HEK293 (cell line): ENCODE measurements at regions not wholly inside any gene's neighbourhood (a gene's known extent, or its start where the extent isn't known, plus 50 kb on each side); places are given as distances from the start of the nearest gene placed in this dataset.

ENCODE experiments used
- KLF16 ChIP-seq: fragments of 450-650 bp; formaldehyde crosslinking; IDR thresholded peaks from 2 replicates; pipeline ENCODE4 v1.5.1; 2017; ENCODE audit warnings: missing biosample characterization, missing genetic modification characterization
- ZNF777 ChIP-seq: fragments of 450-650 bp; formaldehyde crosslinking; IDR thresholded peaks from 2 replicates; pipeline ENCODE4 v1.5.1; 2017; ENCODE audit warnings: missing biosample characterization, missing genetic modification characterization, borderline replicate concordance
- TF ChIP-seq, protein P1 (sequence below): fragments of 450-650 bp; formaldehyde crosslinking; IDR thresholded peaks from 2 replicates; pipeline ENCODE4 v1.5.1; 2016; ENCODE audit warnings: missing biosample characterization, missing genetic modification characterization

DNA sequence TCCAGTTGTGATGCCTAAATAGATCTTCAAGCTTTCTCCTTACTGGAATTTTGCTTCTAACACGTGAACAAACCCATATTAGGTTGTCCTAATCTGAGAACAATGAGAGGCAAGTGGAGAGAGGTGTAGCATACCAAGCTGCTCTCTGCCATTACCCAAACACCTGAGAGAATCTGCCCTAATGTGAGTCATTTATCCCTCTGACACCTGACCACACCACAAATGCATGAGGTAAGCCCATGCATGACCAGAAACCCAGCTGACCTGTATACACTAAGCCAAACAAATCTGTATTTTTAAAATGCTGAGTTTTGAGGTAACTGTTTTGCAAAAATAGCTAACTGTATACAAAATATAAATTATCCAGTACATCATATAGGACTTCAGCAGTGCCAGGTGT is 1458.1 kb upstream of the B3GALT2 start:
- TF ChIP-seq, protein P1, sequence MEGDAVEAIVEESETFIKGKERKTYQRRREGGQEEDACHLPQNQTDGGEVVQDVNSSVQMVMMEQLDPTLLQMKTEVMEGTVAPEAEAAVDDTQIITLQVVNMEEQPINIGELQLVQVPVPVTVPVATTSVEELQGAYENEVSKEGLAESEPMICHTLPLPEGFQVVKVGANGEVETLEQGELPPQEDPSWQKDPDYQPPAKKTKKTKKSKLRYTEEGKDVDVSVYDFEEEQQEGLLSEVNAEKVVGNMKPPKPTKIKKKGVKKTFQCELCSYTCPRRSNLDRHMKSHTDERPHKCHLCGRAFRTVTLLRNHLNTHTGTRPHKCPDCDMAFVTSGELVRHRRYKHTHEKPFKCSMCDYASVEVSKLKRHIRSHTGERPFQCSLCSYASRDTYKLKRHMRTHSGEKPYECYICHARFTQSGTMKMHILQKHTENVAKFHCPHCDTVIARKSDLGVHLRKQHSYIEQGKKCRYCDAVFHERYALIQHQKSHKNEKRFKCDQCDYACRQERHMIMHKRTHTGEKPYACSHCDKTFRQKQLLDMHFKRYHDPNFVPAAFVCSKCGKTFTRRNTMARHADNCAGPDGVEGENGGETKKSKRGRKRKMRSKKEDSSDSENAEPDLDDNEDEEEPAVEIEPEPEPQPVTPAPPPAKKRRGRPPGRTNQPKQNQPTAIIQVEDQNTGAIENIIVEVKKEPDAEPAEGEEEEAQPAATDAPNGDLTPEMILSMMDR (tag by site-specific recombination): no peak
- no peak for TF ChIP-seq ZNF777 (tag by site-specific recombination)
- no peak for TF ChIP-seq KLF16 (tag by site-specific recombination)
